PC-9 (cell line): ENCODE measurements at regions not wholly inside any gene's neighbourhood (a gene's known extent, or its start where the extent isn't known, plus 50 kb on each side); places are given as distances from the start of the nearest gene placed in this dataset.

Experiments
- BruUV-seq: library from RNA; stranded (reverse); fragments of 400-500 nt; replicated peaks from 2 replicates; lab custom pipeline; 2021; lab: Mats Ljungman, UMichigan
- CTCF ChIA-PET: fragments of 300-600 bp; sonication (Branson Sonifier 250); formaldehyde crosslinking; loops from one replicate; lab custom pipeline; 2022; ENCODE audit warnings: antibody characterized with exemption; lab: Charles Lee
- POLR2A ChIA-PET: fragments of 300-600 bp; sonication (Branson Sonifier 250); formaldehyde crosslinking; loops from one replicate; lab custom pipeline; 2022; ENCODE audit warnings: antibody characterized with exemption; ENCODE audit not compliant: unreplicated experiment; lab: Charles Lee
- DNase-seq, 2 experiments: peaks; one replicate each; pipeline versions ENCODE4 v3.0.0 to v3.0.0-alpha.2; 2015 to 2022; ENCODE audit warnings: mixed read lengths in 1 of 2
- H2AFZ ChIP-seq: fragments of 200-600 bp; sonication (generic); 2 replicates; pipeline ENCODE4 v1.8.1; 2017; ENCODE audit warnings: antibody characterized with exemption
- H3F3A ChIP-seq: fragments of 200-600 bp; sonication (generic); 2 replicates; pipeline ENCODE4 v1.8.1; 2017; ENCODE audit warnings: antibody characterized with exemption, mild to moderate bottlenecking, low read depth; ENCODE audit not compliant: insufficient read depth
- H3K27ac ChIP-seq: fragments of 200-600 bp; sonication (generic); 2 replicates; pipeline ENCODE4 v1.6.1; 2016; ENCODE audit warnings: mixed run types
- H3K27me3 ChIP-seq: fragments of 200-600 bp; sonication (generic); 2 replicates; pipeline ENCODE4 v1.6.1; 2016; ENCODE audit warnings: low read depth, mixed run types; ENCODE audit not compliant: insufficient read depth
- H3K36me3 ChIP-seq: fragments of 200-600 bp; sonication (generic); 2 replicates; pipeline ENCODE4 v1.6.1; 2016; ENCODE audit warnings: low read depth, mixed run types
- H3K4me1 ChIP-seq: fragments of 200-600 bp; sonication (generic); replicated peaks from 2 replicates; pipeline ENCODE4 v1.6.1; 2016; ENCODE audit warnings: mixed run types; ENCODE audit not compliant: insufficient read depth
- H3K4me2 ChIP-seq: fragments of 200-600 bp; sonication (generic); 2 replicates; pipeline ENCODE4 v1.6.1; 2017; ENCODE audit warnings: mixed run types
- H3K4me3 ChIP-seq: fragments of 200-600 bp; sonication (generic); 2 replicates; pipeline ENCODE4 v1.6.1; 2016; ENCODE audit warnings: mixed run types
- H3K79me2 ChIP-seq: fragments of 200-600 bp; sonication (generic); 2 replicates; pipeline ENCODE4 v1.6.1; 2017; ENCODE audit warnings: low read depth, mixed run types
- H3K9me2 ChIP-seq: fragments of 200-600 bp; sonication (generic); 2 replicates; pipeline ENCODE4 v1.8.1; 2017; ENCODE audit warnings: mild to moderate bottlenecking; ENCODE audit not compliant: insufficient read depth
- H3K9me3 ChIP-seq: fragments of 200-600 bp; sonication (generic); 2 replicates; pipeline ENCODE4 v1.8.1; 2016; ENCODE audit warnings: low read depth; ENCODE audit not compliant: insufficient read depth
- H4K20me1 ChIP-seq: fragments of 200-600 bp; sonication (generic); 2 replicates; pipeline ENCODE4 v1.8.1; 2017; ENCODE audit not compliant: insufficient read depth
- EZH2 ChIP-seq: fragments of 200-600 bp; sonication (generic); IDR thresholded peaks from 2 replicates; pipeline ENCODE4 v1.8.0; 2017; ENCODE audit warnings: antibody characterized with exemption, low read depth
- intact Hi-C: fragments of 100-400 bp; cut with micrococcal nuclease; formaldehyde crosslinking; loops from one replicate; pipeline ENCODE4 v1.10.0; 2022; ENCODE audit not compliant: unreplicated experiment
- TF ChIP-seq, protein P1 (sequence below): fragments of 200-600 bp; sonication (generic); conservative IDR thresholded peaks from 2 replicates; pipeline ENCODE4 v1.6.1; 2017; ENCODE audit warnings: mixed run types, antibody characterized with exemption, mild to moderate bottlenecking, moderate library complexity

DNA sequence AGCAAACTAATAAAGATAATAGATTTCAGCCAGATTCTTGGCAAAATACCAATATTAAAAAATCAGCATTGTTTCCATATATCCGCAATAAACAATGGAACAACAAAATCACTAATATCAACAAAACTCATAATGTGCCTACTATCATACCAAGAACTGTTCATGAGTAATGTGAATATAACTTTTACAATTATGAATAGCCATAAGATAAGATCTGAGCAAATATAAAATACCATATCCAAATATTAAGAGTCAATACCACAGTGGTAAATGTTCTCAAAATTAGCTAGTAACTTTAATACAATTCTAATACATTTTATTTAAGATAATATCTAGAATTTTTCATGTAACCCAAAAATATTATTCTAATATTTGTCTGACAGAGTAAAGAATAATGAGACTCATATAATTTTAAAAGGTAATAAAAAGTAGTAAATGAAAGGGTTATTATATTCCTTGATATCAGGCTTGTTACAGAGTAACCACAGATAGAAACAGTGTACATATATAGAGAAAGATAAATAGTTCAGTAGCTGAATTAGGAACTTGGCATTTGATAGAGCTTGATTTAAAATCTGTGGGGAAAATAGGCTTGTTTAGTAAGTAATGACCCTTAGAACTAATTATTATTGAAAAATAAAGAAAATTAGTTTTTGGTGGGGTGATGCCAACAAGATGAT, 2126.6 kb downstream of the MRPL39 start:
- Histone ChIP-seq H2AFZ (no peak overlapping the region), H3K27me3 (no peaks in the 10 kb centered on the region), H3K36me3 (no peaks in the 10 kb centered on the region), H3K4me1 (no peaks in the 10 kb centered on the region), H3K79me2 (no peaks in the 10 kb centered on the region), H3K27ac (no peak overlapping the region), H3K4me2 (no peak overlapping the region), H3K9me2 (no peaks in the 10 kb centered on the region), H3F3A (no peaks in the 10 kb centered on the region), H3K4me3 (no peak overlapping the region), H4K20me1 (no peaks in the 10 kb centered on the region), H3K9me3 (no peaks in the 10 kb centered on the region)
- ChIA-PET POLR2A (no interaction called here), CTCF (no interaction called here)
- no peak for TF ChIP-seq EZH2
- TF ChIP-seq, protein P1, sequence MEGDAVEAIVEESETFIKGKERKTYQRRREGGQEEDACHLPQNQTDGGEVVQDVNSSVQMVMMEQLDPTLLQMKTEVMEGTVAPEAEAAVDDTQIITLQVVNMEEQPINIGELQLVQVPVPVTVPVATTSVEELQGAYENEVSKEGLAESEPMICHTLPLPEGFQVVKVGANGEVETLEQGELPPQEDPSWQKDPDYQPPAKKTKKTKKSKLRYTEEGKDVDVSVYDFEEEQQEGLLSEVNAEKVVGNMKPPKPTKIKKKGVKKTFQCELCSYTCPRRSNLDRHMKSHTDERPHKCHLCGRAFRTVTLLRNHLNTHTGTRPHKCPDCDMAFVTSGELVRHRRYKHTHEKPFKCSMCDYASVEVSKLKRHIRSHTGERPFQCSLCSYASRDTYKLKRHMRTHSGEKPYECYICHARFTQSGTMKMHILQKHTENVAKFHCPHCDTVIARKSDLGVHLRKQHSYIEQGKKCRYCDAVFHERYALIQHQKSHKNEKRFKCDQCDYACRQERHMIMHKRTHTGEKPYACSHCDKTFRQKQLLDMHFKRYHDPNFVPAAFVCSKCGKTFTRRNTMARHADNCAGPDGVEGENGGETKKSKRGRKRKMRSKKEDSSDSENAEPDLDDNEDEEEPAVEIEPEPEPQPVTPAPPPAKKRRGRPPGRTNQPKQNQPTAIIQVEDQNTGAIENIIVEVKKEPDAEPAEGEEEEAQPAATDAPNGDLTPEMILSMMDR = no peak
- DNase-seq = no peak
- no TSS peak for BruUV-seq
- intact Hi-C loops = no loop called here

DNA sequence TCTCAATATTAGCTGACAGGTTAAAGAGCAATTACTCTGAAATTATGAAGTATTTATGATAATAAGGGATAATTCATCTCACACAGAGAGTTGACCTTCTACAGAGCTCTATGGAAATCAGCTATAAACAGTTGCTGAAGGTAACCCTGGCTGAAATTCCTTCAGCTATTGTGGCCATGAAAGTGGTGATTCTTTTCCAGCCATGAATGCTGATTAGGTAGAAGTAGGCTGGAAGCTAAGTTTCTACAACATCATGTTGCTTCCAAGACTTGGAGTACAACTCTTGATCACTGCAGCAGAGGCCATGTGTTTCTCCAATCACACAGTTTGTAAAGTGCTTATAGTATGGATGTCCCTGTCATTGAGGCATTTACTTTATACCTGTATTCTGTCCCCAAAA, 2128.9 kb downstream of the MRPL39 start:
- no peaks in the 10 kb centered on the region for H3K27me3 ChIP-seq
- POLR2A ChIA-PET = no interaction called here
- no peaks in the 10 kb centered on the region for H4K20me1 ChIP-seq
- no peaks in the 10 kb centered on the region for H3K36me3 ChIP-seq
- H2AFZ ChIP-seq = no peak overlapping the region
- intact Hi-C loops = no loop called here
- no peak overlapping the region for H3K27ac ChIP-seq
- no peak for DNase-seq
- no peaks in the 10 kb centered on the region for H3K9me3 ChIP-seq
- TF ChIP-seq, protein P1 = no peak
- TF ChIP-seq EZH2 = no peak
- no peaks in the 10 kb centered on the region for H3K79me2 ChIP-seq
- no peak overlapping the region for H3K4me2 ChIP-seq
- CTCF ChIA-PET = no interaction called here
- no TSS peak for BruUV-seq
- H3K4me1 ChIP-seq = no peaks in the 10 kb centered on the region
- H3K4me3 ChIP-seq = no peak overlapping the region
- no peaks in the 10 kb centered on the region for H3K9me2 ChIP-seq
- no peaks in the 10 kb centered on the region for H3F3A ChIP-seq

DNA sequence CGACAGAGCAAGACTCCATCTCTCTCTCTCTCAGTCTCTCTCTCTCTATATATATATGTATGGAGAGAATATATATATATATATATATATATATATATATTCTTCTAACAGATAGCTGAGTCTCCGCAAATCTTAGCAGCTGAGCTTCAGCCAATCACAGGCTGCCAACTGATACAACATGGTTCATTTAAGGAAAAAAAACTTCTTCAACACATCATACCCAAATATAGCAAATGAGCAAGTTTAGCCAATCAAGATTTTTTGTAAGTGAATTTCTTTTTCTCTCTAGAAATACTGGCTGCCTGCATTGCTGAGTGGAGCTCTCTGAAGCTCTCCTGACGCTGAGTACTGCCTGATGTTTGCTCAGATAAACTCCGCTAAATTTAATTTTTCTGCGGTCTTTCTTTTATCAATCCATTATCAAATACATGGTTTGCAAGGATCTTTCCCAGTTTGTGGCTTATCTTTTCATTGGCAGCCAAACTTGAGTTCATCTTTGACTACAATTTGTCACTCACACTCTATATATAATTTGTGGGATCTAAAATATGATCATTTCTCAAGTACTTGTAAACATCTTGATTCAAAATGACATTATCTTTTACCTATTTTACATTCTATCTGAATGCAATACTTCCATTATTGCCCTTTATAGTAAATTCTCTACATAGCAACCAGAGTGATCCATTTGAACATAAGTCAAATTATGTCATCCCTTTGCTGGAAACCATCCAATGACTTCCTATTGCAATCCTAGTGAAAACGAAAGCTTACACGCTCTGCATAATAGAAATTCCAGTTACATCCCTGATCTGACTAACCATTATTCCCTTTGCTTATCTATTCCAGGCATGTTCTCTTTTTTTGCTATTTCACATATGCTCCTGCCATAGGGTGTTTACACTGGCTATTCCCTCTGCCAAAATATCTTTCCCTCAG, 2131.7 kb downstream of the MRPL39 start:
- Histone ChIP-seq H3K27ac (no peak overlapping the region), H3K79me2 (no peaks in the 10 kb centered on the region), H3F3A (no peaks in the 10 kb centered on the region), H3K36me3 (no peaks in the 10 kb centered on the region), H3K9me2 (no peaks in the 10 kb centered on the region), H3K4me2 (no peak overlapping the region), H3K4me3 (no peak overlapping the region), H4K20me1 (no peaks in the 10 kb centered on the region), H3K4me1 (no peaks in the 10 kb centered on the region), H3K27me3 (no peaks in the 10 kb centered on the region), H3K9me3 (no peaks in the 10 kb centered on the region), H2AFZ (no peak overlapping the region)
- ChIA-PET CTCF (no interaction called here), POLR2A (no interaction called here)
- TF ChIP-seq, protein P1 = no peak
- no peak for TF ChIP-seq EZH2
- no peak for DNase-seq
- intact Hi-C loops = no loop called here
- BruUV-seq = no TSS peak
